ENCODE measurements at regions not wholly inside any gene's neighbourhood (a gene's known extent, or its start where the extent isn't known, plus 50 kb on each side); places are given as distances from the start of the nearest gene placed in this dataset.
"Not testable (repeated sequence)": the region's sequence is repeated elsewhere in the genome, so short reads cannot be mapped to it uniquely, and the experiment has no call there.

DNA sequence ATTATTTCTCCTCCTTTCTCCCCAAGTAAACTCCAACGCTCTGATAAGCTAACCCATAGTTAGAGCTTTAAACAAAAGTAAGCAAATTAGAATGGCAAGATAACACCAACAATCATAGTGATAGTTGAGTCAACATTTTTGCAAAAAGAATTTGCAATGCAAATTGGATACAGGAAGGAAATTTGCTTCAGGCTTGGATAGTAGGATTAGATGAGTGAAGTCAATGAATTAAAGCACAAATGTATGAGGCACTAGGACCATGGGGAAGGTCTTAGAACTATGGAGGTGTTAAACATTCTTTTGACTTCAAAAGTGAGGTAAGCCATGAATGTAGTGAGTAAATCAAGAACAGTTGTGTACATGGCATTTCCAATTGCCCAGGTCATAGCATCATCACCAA is 289.8 kb upstream of the GRAMD2B start:
- no peak for DNase-seq (ENCODE audit: low read depth in 2 of 2)

DNA sequence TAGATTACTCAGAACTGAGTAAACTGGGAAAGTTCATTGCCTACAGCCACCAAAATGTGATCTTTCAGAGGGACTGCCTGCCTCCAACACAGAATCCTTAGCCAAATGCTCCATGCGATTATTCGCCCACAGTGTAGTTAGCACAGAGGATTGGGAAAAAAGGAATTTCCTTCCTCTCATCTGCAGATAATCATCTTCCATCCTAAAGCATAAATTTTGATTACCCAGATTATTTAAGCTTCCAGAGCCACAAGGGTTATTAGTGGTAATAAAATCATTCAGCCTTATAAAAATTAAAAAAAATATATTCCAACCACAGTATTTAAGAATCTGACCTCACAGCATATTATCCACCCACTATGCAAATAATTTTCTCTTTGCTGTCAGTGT is 285.3 kb upstream of the GRAMD2B start:
- no peak for DNase-seq (ENCODE audit: low read depth in 2 of 2)

DNA sequence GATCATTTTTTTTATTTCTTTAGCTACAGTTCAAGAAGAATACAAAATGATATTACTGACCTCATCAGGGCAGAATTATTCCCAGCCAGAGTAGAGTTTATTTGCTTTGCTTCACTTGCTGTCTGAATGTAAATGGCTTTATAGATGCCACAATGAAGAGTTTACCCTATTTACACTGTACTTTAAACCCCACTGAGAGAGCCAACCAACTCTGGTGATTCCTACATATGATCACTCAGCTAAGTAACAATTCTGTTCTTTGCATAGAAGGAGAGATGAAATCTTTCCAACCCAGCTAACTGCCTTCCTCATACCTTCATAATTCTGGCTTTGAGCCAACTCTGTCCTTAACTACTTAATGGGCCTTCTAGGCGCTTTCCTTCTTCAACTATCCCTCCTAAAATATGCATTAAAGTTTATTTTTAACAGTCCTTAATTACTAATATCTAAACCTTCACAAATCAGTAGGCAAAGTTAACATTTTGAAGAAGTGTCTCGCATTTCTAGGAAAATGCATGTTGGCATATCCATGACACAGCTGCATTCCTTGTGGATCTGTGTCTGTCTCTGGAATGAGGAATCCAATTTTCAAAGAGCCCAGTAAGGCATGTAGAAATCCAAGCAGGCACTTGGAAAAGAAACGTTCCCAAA is 284.8 kb upstream of the GRAMD2B start:
- DNase-seq (ENCODE audit: low read depth in 2 of 2): no peak

DNA sequence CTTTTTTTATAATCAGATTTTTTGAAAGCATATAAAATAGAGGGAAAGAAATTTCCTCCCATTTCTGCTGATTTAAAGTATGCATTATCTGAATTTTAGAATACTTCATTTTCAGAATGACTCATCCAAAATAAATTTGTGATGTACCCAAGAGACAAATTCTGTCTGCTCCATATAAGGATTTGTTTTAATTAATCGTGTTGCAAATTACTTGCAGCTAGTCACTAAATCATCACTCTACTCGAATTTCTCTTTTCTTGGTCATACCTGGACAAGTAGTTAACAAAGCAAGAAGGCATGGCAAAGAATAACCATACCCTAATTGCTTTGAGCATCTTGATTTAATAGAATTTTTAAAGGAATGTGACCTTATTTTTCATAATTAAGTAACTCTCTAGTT is 284.1 kb upstream of the GRAMD2B start:
- DNase-seq (ENCODE audit: low read depth in 2 of 2): no peak

DNA sequence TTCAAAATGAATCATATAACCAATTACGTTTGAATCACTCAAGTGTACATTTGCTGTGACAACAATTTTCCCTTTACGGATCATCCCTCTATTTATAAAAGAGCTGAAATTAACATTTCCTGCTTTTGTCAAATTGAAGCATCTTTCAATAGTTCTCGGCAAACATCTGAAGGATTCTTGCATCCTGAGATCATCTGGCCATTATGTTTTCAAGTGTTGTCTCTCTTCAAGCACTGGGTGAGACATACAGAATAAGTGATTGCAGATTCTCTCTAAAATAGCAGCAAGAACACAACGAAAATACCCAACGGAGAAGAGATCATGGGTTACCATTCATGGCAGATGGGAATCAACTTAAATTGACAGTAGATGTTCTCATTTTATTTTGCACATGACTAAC is 283.4 kb upstream of the GRAMD2B start:
- no peak for DNase-seq (ENCODE audit: low read depth in 2 of 2)

DNA sequence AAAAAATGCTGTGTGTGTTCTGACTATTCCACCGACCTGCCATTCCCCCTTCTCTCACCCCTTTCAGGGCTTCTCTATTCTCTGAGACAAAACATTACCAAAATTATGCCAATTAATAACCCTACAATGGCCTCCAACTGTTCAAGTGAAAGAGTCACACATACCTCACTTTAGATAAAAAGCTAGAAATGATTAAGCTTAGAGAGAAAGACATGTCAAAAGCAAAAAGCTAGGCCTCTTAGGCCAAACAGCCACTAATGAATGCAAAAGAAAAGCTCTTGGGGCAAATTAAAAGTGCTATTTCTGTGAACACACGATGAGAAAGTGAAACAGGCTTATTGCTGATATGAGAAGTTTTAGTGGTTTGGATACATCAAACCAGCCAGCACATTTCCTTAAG is 279.6 kb upstream of the GRAMD2B start:
- no peak for DNase-seq (ENCODE audit: low read depth in 2 of 2)

DNA sequence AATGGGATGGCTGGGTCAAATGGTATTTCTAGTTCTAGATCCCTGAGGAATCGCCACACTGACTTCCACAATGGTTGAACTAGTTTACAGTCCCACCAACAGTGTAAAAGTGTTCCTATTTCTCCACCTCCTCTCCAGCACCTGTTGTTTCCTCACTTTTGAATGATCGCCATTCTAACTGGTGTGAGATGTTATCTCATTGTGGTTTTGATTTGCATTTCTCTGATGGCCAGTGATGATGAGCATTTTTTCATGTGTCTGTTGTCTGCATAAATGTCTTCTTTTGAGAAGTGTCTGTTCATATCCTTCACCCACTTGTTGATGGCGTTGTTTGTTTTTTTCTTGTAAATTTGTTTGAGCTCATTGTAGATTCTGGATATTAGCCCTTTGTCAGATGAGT is 272.9 kb upstream of the GRAMD2B start:
- DNase-seq (ENCODE audit: low read depth in 2 of 2): not testable (repeated sequence)

DNA sequence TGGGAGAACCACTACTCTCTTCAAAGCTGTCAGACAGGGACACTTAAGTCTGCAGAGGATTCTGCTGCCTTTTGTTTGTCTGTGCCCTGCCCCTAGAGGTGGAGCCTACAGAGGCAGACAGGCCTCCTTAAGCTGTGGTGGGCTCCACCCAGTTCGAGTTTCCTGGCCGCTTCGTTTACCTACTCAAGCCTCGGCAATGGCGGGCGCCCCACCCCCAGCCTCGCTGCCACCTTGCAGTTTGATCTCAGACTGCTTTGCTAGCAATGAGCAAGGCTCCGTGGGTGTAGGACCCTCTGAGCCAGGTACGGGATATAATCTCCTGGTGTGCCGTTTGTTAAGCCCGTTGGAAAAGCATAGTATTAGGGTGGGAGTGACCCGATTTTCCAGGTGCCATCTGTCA is 267.9 kb upstream of the GRAMD2B start:
- not testable (repeated sequence) for DNase-seq (ENCODE audit: low read depth in 2 of 2)

DNA sequence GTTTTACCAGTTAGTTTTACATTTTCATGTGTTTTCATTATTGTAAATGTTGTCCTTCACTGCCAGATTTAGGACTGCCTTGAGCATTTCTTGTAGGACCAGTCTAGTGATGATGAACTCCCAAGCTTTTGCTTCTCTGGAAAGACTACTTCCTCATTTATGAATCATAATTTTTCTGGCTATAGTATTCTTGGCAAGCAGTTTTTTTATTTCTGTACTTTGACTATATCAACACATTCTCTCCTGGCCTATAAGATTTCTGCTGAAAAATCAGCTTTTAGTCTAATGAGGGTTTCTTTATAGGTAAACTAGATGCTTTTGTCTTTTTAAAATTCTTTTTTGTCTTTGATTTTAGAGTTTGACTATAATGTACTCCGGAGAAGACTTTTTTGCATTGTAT is 256.8 kb upstream of the GRAMD2B start:
- no peak for DNase-seq (ENCODE audit: low read depth in 2 of 2)

DNA sequence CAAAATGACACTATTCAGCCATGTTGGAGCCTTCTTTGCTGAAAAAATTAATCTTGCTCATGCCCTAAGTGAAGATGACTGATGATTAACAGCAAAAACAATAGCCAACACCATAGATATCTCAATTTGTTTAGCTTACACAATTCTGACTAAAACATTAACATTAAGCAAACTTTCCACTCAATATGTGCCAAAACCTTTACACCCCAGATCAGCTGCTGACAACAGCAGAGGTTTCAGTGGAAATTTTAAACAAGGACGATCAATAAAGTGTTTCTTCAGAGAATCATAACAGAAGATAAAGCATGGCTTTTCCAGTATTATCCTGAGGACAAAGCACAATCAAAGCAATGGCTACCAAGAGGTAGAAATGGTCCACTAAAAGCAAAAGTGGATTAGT is 254.4 kb upstream of the GRAMD2B start:
- DNase-seq (ENCODE audit: low read depth in 2 of 2): no peak

DNA sequence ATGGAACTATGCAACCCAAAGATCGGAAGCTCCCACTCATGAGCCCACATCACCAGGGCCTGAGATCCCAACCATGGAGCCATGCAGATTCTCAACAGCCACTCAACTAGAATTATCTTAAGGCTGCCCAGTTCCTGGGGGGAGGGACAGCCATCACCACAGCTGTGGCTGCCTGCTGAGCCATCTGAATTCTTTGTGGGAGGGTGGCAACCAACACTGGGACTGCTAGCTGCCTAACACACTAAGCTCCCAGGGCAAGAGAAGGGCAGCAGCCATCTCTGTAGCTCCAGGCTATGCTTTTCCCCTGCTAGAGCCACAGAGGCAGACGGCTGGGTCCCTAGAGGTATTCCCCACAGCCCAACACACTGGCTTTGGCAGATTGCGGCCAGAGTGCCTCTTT is 251.3 kb upstream of the GRAMD2B start:
- no peak for DNase-seq (ENCODE audit: low read depth in 2 of 2)

DNA sequence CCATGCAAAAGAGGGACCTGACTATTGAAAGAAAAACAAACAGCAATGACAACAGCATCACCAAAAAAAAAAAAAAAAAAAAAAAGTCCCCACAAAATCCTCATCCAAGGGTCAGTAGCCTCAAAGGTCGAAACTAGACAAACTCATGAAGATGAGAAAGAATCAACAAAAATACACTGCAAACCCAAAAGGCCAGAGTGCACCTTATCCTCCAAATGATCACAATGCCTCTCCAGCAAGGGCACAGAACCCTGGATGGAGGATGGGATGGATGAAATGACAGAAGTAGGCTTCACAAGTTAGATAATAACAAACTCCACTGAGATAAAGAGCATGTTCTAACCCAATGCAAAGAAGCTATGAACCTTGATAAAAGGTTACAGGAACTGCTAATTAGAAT is 250.4 kb upstream of the GRAMD2B start:
- no peak for DNase-seq (ENCODE audit: low read depth in 2 of 2)

DNA sequence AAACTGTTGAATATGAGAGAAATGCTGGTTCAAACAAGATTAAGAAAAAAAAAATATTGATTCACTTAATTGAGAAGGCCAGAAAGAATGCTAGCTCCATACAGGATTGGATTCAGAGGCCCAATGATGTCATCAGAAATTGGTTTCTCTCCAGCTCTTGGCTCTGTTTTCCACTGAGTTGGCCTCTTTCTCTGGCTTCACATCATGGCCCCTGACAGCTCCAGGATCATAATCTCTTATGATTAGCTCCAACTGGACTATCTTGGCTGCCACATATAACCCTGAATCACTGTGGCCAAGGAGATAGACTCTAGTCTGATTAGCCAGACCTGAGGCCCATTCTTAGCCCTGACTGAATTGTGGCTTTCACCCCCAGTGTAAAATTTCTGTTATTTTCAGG is 244.7 kb upstream of the GRAMD2B start:
- no peak for DNase-seq (ENCODE audit: low read depth in 2 of 2)

DNA sequence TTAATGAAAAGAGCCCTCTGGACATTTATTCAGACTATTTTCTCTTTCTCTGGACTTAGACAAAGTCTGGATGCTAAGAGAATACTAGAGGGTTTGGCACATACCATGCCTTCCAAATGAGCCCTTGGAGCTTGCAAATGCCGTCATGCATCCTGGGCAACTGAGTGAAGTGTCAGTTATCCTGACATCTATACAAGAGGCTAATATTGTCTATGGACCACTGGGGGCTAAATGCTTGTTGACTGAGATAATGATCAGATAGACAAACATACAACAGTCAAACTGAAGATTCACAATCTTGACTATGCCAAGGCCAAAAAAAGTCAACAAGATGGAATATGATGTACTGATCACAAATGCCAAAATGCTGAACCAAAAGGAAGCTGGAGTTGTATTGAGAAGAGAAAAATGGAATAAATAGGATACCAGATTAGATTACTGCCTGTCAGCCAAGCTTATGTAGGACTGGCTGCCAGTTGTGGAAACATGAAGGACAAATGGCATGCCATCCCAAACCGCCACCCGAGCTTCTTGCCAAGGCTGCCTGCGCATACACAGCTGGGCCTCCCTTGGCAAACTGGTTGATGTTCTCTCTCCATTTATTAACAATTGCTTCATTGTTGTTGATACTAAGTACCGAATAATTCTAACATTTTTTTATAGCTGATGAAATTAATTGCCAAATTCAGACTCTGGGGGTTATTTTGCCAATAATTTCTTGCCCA is 240.1 kb upstream of the GRAMD2B start:
- no peak for DNase-seq (ENCODE audit: low read depth in 2 of 2)

DNA sequence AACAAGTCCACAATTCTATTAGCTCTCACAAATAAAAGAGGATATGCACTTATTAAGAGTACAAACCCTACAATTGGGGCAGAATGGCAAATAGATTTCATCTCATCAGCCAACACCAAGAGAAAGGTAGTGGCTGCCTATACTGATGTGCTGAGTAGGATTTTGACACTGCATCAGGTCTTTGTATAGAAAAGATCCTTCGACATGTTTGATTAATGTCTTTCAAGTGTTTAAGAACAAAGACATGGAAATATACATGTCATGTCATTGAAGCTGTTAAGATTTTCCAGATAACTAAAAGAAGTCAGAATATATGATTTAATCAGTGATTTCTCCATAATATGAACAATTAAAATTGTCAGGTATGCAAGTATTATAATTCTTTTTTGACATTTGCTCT is 238.7 kb upstream of the GRAMD2B start:
- DNase-seq (ENCODE audit: low read depth in 2 of 2): no peak

DNA sequence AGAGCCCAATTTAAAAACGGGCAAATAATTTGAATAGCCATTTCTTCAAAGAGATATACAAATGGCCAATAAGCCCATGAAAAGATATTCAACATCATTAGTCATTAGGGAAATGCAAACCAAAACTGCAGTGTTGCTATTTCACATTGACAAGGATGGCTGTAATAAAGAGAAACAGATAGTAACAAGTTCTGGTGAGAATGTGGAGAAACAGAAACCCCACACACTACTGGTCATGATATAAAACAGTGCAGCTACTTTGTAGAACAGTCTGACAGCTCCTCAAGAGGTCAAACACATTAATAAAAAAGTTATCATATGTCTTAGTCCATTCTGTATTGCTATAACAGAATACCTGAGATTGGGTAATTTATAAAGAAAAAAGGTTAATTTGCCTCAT is 237.0 kb upstream of the GRAMD2B start:
- DNase-seq (ENCODE audit: low read depth in 2 of 2): no peak

DNA sequence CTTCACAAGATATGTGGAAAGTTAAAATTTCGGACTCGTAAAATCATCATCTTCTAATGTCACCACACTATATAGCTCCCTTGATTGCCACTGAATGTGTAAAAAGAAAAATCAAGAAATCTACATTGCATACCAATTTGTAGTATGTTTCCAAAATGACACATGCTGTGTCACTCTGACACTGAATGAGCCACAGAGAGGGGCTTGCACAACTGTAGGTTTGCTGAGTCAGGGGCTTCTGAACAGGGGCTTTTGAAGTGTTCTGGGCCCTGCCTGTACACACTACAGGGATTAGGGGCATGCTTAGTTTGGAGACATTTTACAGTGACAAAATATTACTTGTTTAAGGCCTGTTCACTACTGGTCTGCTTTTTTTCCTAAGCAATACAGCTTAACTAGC is 234.4 kb upstream of the GRAMD2B start:
- no peak for DNase-seq (ENCODE audit: low read depth in 2 of 2)

DNA sequence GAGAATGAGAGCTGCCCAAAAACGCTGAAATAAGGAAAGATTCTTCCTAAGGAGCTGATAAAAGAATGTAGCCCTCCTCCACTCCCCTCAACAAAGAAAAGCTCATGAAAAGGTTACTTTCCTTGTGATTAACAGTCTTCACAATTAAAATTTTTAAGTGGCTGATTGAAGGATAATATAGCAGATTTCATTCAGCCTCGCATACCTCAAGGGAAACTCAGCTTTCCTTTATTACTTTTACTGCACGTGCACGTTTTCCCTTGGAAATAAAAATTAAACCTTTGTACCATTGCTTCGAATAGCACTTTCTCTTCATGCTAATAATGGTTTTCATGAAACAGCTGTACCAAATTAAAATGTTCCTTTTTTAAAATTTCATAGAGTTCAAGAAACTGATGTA is 234.0 kb upstream of the GRAMD2B start:
- DNase-seq (ENCODE audit: low read depth in 2 of 2): no peak

DNA sequence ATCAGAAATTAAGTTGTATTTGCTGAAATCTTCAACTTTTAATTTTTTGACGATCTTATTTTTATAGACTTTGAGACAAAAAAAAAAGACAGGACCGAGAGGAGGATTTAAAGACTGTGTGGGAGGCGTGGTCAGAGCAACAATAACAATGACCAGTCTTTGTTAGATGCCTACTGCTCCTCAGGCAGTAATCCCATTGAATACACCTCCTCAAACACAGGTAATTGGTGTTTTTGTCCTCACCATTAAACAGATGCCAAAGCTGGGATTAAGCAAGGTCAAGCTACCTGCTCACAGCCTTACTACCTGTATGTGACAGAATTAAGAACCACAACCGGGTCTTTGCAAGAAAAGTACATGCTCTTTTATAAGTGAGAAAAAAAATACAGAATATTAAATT is 233.3 kb upstream of the GRAMD2B start:
- DNase-seq (ENCODE audit: low read depth in 2 of 2): no peak

DNA sequence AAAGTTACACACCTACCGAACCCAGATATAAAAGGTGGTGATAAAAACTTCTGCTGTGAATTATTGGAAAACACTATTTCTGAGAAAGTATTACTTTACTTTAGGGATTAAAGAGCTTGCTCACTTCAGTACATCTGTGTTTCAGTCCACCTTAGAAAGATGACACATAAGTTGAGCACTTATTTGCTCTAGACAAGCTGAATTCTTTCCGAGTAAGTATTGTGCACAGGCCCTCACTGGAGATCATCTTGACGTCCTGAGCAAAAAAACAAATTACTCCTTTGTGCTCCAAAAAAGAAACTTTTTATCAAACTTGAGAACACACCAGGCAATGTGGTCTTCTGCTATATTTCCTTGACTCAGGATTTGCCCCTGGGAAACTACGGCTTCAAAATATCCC is 231.0 kb upstream of the GRAMD2B start:
- no peak for DNase-seq (ENCODE audit: low read depth in 2 of 2)

DNA sequence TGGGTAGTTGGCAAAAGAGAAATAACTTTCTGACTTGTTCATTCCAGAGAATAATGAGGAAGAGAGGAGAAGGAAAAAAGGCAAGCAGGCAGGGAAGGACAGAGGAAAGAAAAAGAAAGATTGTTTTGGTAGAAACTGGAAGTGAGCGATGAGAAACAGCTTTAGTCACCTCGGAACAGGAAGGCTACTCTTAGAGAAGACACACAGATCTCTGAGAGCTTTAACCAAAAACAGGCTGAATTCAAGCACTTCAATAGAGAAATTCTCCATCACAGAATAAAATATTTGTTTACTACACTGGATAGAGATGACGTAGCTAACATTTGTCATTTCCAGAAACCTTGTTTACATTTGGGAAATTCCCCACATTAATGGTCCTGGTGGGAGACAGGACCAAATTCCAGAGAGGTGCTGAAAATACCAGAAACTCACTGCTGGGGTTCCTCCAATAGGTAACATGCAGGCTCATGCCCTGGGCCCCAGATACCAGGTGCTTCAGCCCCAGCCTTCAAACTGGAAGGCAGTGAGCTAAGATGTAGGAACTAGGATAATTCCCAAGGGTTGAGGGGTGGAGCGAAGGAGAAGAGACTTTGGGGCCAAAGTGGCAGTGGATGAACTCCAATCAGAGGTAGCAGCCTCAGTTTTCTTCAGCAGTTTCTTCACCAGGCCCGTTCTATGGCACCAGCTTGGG is 227.7 kb upstream of the GRAMD2B start:
- no peak for DNase-seq (ENCODE audit: low read depth in 2 of 2)

DNA sequence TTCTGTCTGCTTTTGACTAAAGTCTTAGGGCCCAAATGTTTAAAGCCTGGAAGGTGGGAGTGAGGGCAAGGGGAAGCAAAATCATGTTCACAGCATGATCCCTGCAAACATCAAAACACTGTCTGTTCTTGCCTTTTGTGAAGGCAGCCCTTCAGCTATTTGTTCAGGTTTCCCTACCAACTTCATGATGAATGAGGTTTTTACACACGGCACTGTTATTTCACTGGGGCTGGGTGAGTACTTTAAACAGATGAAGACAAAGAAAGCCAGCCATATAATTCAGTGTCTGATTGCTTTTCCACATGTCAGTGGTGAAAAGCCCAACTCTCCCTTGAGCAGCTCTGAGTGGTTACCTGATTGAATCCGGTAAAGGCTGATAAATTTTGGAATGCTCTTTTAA is 224.7 kb upstream of the GRAMD2B start:
- no peak for DNase-seq (ENCODE audit: low read depth in 2 of 2)

DNA sequence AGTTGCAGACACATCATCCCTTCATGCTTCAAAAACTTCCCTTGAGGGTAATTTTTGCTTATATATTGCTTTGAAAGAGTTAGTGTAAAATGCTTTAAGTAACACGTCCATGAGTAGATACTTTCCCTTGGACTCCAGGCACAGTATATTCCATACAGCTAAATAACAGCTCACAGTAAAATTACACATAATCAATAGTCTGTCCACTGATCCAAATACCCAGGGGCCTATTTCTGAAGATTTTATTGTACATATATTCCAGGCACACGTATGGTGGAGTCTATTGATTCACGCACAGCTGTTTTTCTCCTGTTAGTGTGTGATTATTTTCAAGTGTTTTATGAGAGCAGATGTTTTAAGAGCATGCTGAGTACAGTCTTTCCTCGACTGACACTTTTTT is 223.7 kb upstream of the GRAMD2B start:
- no peak for DNase-seq (ENCODE audit: low read depth in 2 of 2)
